Right renal pelvis (tissue), 4 donors: ENCODE measurements at regions not wholly inside any gene's neighbourhood (a gene's known extent, or its start where the extent isn't known, plus 50 kb on each side); places are given as distances from the start of the nearest gene placed in this dataset.

Source experiments
- DNase-seq, 4 donors: peaks; one replicate each; pipeline ENCODE4 v3.0.0-alpha.2; 2013; ENCODE audit warnings: low read depth in 4 of 4, low spot score in 3 of 4, missing footprints in 1 of 4

GRCh38 chr15:39054128-39054732 lies 489.6 kb upstream of the RASGRP1 start:
- no peak for DNase-seq

GRCh38 chr15:39056357-39056756 lies 491.7 kb upstream of the RASGRP1 start:
- no peak for DNase-seq

GRCh38 chr15:39058351-39059131 lies 493.9 kb upstream of the RASGRP1 start:
- DNase-seq: no peak

- no peak for DNase-seq
These were observed 495.3 kb upstream of the RASGRP1 start for GRCh38 chr15:39059917-39060316.

GRCh38 chr15:39061952-39062464 lies 497.4 kb upstream of the RASGRP1 start:
- no peak for DNase-seq

- no peak for DNase-seq
These were observed 502.1 kb upstream of the RASGRP1 start for GRCh38 chr15:39066677-39067076.

- DNase-seq: no peak
These were observed 506.4 kb upstream of the THBS1 start for GRCh38 chr15:39074341-39074985.

GRCh38 chr15:39075311-39075710 lies 505.6 kb upstream of the THBS1 start:
- DNase-seq: no peak

GRCh38 chr15:39075756-39076341 lies 505.0 kb upstream of the THBS1 start:
- DNase-seq: no peak

- no peak for DNase-seq
These were observed 502.9 kb upstream of the THBS1 start for GRCh38 chr15:39078026-39078425.

- no peak for DNase-seq
These were observed 501.5 kb upstream of the THBS1 start for GRCh38 chr15:39079296-39079847.

GRCh38 chr15:39083213-39083612 lies 497.7 kb upstream of the THBS1 start:
- no peak for DNase-seq

- no peak for DNase-seq
These were observed 496.0 kb upstream of the THBS1 start for GRCh38 chr15:39084674-39085530.

- DNase-seq: no peak
These were observed 494.2 kb upstream of the THBS1 start for GRCh38 chr15:39086641-39087040.

GRCh38 chr15:39088156-39088555 lies 492.7 kb upstream of the THBS1 start:
- DNase-seq: no peak

GRCh38 chr15:39092354-39092753 lies 488.5 kb upstream of the THBS1 start:
- no peak for DNase-seq

GRCh38 chr15:39092761-39093160 lies 488.1 kb upstream of the THBS1 start:
- no peak for DNase-seq

GRCh38 chr15:39094116-39094515 lies 486.8 kb upstream of the THBS1 start:
- DNase-seq: no peak

- no peak for DNase-seq
These were observed 485.5 kb upstream of the THBS1 start for GRCh38 chr15:39095218-39095879.
